Activated CD4-positive, alpha-beta T cell treated with anti-CD3 and anti-CD28 coated beads, Interleukin-2, amount 50 U/mL, for 16 hours (primary cell): ENCODE measurements at regions not wholly inside any gene's neighbourhood (a gene's known extent, or its start where the extent isn't known, plus 50 kb on each side); places are given as distances from the start of the nearest gene placed in this dataset.

Experiments used
- DNase-seq: peaks from one replicate; pipeline ENCODE4 v3.0.0-alpha.2; 2020

DNA sequence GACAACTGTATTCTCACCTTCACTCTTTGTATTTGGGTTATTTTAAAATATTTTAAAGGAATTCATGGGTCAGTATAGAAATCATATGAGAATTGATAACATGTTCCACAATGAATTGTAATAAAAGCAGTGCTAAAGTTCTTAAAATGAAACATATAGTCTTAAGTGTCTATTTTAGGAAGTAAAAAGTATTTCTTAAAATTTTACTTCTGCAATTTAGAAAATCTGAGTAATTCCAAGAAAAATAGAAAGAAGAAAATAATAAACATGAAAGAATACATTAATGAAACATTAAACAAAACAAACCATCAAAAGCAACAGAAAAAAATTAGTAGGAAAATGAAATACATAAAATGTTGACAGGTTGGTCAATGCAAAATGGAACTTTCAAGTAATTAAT is 332.4 kb downstream of the ETS1 start:
- DNase-seq = no peak

- DNase-seq = no peak
These were observed 336.2 kb downstream of the ETS1 start for GRCh38 chr11:128251140-128251539.

GRCh38 chr11:128250482-128250881 is 336.9 kb downstream of the ETS1 start:
- no peak for DNase-seq

DNA sequence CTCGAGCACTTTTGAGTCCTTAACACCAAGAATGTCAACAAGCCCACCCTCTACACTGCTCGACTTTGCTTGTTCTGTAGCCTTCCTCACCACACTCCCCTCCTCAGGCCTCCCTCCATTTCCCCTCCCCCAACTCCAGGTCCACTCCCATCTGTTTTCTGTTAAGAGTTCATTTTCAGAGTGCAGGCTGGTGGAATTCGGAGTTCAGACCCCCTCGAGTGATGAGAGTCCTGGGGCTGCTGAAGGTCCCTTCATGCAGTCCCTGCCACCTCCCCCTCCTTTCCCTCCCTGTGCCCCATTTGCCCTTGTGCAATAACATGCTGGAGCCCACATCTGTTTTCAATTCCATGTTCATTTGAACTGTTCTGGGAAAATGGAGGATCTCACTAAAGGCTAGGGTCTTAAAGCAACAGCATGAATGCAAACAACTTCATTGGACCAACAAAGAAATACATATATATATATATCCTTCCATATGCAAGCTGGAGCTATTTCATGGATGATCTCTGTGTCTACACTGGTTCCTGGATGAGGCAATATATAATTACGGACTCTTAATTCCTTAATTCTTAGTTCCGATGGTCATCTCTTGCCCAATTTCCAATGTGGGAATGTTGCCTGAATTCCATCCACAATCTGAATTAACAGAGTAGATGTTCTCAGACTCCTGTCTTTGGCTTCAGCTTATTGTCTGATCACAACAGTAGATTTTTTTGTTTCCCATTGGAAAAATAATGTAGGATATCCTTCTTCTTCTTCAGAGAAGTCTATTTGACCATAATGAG is 340.4 kb downstream of the ETS1 start:
- DNase-seq = no peak

DNA sequence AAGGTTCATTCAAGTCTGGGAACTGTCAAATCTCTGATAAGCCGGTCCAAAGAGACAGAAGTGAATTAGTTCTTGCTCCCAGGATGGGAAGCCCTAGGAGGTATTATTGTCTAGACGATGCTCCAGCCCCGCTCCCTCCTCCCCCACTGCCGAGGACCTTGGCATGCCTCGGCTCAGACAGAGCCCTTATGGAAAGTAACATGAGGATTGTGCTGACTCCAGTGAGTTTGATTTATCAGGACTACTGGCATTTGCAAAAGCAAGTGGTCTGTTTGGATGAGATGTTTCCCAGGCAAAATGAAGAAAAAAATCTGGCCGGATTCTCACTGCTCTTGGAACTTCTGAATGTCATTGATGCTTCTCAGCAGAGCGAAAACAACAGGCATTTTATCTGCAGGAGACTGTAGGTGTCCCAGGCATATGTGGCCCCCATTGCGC is 341.0 kb downstream of the ETS1 start:
- DNase-seq = no peak

DNA sequence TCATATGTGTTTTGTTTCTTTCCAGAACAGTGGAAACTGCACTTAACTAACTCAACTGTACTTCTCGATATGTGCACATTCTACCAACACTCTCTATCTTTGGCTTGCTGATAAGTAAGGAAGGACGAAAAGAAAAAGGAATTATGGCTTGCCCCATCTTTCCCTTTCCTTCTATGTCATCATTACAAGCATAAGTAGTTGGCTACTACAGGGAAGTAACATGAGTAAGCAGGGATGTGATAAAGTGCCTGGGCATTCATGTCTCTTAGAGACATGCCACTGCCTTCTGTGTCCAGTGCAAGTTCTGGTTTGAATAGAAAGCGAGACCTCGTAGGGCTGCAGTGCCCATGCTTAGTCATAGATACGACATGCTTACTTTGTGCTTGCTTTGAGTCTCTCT is 342.5 kb downstream of the ETS1 start:
- DNase-seq = no peak

- DNase-seq = no peak
These were observed 344.9 kb downstream of the ETS1 start for GRCh38 chr11:128242451-128242850.

- no peak for DNase-seq
These were observed 346.8 kb downstream of the ETS1 start for GRCh38 chr11:128240546-128240945.

DNA sequence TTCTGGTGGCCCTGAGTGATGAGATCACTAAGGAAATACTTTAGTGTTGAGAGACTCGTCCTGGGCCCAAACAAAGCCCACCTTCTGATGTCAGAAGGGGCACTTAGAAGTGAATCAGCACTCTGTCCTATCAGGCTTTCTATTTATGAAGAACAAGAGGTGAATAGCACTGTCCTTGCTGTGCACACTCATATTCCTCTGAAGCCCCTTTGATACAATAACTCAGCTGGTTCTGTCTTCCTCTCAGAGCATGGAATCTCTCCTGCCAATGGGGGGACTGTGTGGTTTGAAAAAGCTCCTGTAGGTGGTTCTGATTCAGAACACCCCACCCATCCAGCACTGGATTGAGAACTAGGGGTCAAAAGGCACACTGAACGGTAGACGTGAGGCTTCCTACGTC is 348.1 kb downstream of the ETS1 start:
- DNase-seq = peak; percentile 14

DNA sequence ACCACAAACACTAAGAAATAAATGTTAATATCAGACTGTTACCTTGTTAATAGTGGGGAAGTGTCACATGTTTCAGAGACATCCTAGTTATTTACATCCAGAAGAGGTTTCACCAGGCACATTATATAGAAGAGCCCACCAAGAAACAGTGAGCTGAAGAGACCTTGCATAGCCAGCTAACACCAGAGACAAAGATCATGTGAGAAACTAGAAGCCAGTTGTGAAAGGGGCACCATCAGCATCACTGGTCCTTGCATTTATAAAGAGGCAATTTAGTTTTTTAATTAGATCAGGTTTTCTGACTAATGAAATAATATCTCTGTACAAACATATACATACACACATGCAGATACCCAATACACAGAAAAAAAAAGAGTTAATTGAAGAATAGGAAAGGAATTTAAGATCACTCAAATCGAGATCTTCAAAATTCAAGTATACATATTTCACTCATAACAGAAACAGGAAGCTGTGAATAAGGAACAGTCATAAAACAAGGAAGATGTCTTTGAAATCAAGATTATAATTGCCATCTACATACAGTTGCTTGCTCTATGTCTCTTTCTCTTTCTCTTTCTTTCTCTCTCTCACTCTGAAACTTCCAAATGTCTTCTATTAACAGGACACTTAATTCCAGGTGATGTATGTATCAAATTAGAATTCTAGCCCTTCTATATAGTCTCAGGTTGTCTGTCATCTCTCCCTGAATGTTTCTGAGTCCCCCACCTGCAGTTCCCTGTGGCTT is 348.7 kb downstream of the ETS1 start:
- peak; percentile 71 for DNase-seq

DNA sequence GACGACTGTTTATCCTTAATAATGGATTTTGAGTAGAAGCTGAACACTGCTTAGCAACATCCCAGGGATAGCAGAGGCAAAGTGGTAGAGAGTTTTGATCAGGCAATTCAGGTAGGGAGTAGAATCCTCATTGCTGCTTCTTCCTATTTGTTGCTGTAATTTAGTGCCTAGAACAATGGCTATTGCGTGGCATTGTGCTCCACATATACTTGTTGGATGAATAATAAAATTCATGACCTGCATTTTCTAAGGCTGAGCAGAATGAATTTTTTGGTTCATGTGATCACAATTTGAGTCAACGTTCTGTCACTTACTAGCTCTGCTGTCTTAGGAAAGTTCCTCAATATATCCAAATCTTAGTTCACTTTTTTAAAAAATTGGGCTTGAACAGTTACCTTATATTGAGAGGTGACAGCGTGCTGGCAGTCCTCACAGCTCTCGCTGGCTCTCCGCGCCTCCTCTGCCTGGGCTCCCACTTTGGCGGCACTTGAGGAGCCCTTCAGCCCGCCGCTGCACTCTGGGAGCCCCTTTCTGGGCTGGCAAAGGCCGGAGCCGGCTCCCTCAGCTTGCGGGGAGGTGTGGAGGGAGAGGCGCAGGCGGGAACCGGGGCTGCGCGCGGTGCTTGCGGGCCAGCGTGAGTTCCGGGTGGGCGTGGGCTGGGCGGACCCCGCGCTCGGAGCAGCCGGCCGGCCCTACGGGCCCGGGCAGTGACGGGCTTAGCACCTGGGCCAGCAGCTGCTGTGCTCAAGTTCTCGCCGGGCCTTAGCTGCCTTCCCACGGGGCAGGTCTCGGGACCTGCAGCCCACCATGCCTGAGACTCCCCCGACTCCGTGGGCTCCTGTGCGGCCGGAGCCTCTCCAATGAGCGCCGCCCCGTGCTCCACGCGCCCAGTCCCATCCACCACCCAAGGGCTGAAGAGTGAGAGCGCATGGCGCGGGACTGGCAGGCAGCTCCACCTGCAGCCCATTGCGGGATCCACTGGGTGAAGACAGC is 350.6 kb downstream of the ETS1 start:
- peak; percentile 21 for DNase-seq

DNA sequence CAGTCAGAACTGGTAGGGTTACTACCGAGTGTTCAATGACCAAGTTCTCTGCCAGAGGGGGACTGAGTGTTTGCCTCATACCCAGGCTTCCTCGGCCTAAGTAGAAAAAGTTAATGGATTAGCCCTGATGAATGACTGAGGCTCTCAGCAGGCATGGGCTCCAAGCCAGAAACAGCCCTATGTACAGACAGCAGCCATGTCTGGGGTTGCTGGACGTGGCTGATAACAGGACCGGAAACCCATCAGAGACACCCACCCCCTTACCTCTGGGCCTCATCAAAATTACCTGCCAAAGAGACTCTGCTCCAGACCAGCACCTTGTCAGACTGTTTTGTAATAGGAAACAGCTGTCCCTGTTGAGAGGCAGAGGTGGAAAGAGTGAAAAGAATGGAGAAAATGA is 351.4 kb downstream of the ETS1 start:
- DNase-seq = no peak

DNA sequence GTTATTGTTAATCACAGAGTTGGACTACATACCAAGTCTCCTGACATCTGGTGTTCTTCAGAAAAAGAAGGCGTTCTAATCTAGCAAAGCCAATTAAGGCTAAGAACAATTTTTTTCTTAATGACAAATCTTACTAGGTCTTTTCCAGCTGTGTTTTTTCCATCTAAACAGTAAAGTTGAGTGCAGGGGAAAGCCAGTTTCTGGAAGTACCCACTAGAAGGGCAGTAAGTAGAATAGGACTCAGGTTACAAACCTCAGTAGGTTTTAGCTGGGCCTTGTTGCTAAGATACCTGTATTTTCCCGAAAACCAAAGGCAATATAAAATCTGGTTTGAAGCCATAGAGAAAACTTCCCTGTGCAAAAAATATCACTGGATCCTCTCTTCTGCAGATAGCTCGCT is 351.9 kb downstream of the ETS1 start:
- no peak for DNase-seq

GRCh38 chr11:128234143-128234542 is 353.2 kb downstream of the ETS1 start:
- DNase-seq = no peak

- peak; percentile 88 for DNase-seq
These were observed 354.8 kb downstream of the ETS1 start for GRCh38 chr11:128232588-128232987.

DNA sequence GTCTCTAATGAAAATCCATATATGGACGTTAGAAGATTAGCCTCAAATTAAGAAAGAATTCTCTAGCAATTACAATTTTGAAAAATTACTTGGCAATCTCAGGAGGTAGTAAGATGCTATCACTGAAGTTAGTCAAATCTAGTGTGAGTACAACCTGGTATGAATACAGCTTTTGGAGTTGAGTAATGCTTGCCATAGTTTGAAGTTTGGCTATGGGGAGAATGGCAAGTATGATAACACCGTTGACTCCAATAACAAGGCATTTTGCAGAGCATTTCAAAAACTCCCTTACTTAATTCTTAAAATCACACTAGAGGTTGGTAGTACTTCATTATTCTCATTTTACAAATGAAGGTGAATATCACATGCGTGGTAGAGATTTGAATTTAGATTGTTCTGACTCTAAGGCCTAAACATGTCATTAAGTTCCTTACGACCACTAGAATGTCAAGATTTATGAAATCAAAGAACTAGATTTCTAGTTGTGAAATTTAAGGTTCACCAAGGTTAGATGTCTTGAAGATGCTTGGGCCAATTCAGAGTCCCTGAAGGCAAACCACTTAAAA is 355.4 kb downstream of the ETS1 start:
- DNase-seq = peak; percentile 81

- peak; percentile 74 for DNase-seq
These were observed 359.9 kb downstream of the ETS1 start for GRCh38 chr11:128227466-128227865.

DNA sequence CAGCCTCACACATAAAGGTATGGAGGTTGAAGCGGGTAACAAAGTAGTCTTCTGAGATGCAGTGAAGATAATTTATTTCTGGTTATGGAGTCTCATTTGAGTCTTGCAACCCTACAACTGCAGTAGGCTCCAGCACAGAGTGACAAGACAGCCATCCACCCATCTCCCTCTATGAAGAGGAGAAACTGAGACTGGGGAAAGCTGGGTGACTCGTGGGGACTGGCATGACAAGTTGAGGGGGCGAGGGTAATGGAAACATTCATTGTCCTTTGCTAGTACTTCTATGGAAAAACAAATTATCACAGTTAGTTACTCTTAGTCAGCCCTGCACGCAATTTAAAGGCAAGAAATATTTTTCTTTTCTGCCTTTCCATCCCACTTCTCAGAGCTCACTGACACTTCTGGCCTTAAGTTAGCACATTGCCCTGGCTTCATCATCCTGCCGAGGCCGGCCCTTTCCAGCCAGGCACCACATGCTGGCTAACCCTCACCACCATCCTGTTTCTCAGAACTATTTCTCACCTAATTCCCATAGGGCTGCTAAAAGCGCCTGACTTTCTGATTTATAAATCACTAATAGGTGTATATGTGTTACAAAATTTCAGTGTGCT is 361.1 kb downstream of the ETS1 start:
- peak; percentile 39 for DNase-seq

- no peak for DNase-seq
These were observed 365.0 kb downstream of the ETS1 start for GRCh38 chr11:128222245-128222884.

GRCh38 chr11:128219731-128220120 is 367.6 kb downstream of the ETS1 start:
- no peak for DNase-seq

GRCh38 chr11:128216198-128216597 is 371.2 kb downstream of the ETS1 start:
- DNase-seq = no peak
